Hypothalamus (tissue), 51 donors: ENCODE measurements at regions not wholly inside any gene's neighbourhood (a gene's known extent, or its start where the extent isn't known, plus 50 kb on each side); places are given as distances from the start of the nearest gene placed in this dataset.

ENCODE experiments used
- DNase-seq, 51 donors: peaks; one replicate each; lab custom pipeline; 2025; lab: John Stamatoyannopoulos, UW

DNA sequence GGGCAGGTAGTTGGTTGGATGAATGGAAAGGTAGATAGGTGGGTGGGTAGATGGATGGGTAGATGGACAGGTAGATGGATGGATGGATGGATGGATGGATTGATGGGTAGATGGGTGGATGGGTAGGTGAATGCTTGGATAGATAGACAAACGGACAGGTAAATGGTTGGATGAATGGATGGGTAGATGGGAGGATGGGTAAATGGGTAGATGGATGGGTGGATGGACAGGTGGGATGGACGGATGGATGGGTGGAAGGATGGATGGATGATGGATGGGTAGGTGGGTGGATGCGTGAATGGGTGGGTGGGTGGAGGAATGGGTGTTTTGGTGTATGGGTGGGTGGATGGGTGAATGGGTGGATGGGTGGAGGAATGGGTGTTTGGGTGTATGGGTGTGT lies 50.1 kb upstream of the ASAP2 start:
- DNase-seq, result no peak

- DNase-seq, result no peak
Measured at GRCh38 chr2:9154061-9154460, 52.6 kb upstream of the ASAP2 start.

- no peak for DNase-seq
Measured at GRCh38 chr2:9153643-9153980, 53.0 kb upstream of the ASAP2 start.

DNA sequence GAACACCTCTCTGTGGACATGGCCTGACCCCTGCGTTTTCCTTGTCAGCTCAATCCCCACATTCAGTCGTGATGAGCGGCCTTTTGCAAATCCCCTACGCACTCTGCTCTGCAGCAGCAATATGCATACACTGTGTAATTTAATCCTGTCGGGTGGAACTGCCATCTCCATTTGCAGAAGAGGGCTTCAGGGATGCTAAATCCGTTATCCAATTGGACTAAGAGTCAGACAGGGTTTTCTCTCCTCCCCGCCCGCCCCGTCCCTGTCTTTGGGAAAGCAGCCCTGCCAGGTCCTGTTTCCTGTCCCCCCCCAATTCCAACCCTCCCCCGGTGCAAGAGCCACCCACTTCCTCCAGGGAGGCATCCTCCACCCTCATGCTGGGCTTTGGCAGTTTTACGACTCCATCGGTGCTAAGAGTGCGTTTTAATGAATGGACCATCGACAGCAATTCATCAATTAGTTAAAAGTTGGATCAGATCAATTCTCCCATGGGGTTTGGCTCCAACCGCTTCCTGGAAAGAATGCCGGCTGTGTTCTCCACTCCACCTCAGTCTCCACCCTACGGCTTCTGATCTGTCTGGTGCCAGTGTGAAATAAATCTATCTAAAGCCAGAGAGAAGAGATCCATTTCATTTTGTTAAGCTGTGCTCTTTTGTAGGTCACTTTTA lies 53.5 kb upstream of the ASAP2 start:
- DNase-seq, result no peak

DNA sequence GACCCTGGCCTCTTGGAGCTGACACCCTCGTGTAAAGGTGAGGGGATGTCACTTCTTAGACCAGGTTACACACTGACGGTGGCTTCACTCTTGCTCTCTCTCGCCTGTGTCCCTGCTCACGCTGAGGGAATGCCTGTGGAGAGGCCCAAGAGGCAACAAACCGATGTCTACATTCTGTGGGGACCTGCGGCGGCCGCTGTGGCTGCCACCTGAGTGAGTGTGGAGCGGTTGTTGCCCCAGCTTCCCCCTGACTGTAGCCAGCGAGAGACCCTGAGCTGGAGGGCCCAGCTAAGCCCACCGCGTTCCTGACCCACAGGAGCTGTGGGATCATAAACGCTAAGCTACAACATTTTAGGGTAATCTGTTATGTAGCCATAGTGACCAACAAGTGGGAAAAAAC lies 55.7 kb upstream of the ASAP2 start:
- DNase-seq, result no peak

DNA sequence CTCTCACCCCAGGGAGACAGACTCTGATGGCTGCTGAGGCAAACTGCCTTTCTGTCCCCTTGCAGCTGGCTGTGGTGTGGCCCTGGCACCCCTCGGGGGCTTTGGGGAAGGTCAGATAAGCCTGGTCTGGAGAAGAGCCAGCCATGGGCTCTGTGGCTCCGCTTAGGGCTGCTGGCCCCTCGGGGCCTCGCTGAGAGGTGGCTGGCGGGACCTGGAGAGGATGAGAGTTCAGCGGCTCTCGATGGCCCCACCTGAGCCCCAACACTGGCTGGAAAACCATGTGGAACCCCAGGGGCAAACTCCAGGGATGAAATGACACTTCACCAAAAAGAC lies 56.1 kb upstream of the ASAP2 start:
- DNase-seq, result no peak

DNA sequence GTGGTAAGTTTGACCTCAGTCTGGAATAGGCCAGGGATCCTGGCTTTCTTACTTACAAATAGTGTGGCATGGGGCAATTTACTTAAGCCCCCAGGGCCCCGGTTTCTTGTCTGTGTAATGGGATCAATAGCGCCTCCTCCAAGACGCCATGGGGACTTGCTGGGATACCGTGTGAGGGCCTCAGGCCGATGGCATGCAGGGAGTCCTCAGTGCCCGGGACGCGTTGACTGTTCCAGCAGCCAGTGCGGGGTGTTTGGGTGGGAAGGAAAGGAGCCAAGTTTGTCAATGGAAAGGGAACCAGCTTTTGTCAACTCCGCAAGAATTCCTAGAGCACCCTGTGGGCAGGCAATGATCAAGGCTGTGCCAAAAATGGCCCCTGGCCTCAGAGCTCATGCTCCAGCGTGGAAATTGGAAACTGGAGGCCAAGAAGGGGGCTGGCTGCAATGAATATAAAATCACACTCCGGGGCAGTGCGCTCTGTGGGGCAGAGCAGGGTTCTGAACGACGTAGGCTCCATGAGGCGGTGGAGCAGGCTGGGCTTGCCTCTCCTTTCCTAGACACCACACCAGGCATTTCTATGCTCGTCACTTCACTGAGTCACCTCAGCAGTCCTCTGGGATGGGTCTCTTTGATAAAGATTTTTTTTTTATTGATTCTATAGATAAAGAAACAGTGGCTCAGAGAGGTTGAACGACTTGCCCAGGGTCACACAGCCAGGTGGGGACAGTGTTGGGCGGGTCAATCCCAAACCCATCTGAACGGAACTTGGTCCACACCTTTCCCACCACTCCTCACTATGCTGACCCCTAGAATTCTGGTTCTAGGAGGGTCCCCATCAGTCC lies 56.7 kb upstream of the ASAP2 start:
- no peak for DNase-seq

DNA sequence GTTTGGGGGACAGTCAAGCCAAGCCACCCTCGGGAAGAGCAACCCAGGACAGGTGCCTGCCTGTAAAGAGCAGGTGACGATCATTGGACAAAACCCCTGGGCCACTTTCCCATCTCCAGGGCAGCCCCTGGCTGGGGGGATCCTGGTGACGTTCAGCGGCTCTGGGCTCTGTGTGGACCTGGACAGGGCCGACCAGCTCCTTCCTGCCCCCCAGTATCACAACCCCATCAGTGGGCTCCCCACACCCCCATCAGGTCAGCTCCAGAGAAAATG lies 57.3 kb upstream of the ASAP2 start:
- no peak for DNase-seq

DNA sequence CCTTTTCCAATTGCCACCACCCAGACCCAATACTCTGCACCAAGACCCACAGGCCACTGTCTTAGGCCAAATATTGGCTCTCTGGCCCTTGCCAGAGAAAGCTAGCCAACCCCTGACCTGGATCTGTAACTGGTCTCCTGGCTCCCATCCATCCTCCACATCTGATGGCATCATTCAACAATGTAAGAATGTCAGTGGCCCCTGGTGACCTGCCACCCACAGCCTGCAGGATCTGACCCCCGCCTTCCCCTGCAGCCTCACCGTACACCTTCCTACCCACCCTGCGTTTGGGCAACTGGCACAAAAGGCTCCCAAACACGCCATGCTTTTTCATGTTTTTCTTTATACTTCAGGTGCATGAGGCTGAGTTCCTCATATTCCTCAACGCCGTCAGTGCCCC lies 60.0 kb upstream of the ASAP2 start:
- no peak for DNase-seq

- DNase-seq, result no peak
Measured at GRCh38 chr2:9145752-9146430, 60.7 kb upstream of the ASAP2 start.

- no peak for DNase-seq
Measured at GRCh38 chr2:9145109-9145751, 61.4 kb upstream of the ASAP2 start.

DNA sequence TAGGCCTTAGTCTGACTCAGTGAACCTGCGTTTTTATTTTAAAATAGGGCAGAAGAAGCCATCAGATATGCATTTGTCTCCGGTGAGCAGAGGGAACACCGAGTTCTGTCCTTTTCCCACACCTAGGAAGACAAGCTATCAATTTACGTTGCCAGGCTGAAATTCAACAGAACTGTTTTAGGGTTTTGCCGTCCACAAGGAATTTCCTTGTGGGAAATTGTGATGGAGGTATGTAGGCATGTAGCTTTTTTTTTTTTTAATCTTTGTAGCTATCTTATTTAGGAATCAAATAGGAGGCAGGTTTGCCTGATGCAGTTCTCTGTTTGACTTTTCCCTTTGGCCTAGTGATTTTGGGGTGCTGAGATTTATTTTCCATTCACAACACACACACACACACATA lies 62.0 kb upstream of the ASAP2 start:
- DNase-seq, result no peak

DNA sequence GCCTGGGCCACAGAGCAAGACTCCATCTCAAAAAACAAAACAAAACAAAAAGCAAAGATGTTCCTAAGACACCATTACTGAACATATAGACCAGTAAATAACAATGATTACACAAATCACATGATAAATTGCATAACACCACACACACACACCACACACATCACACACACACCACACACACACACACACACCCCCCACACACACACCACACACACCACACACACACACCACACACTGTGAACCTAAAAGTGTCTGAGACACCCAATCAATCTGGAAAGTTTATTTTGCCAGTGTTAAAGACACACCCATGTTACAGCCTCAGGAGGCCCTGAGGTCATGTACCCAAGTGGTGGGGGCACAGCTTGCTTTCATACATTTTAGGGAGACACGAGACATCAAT lies 62.6 kb upstream of the ASAP2 start:
- DNase-seq, result no peak

- no peak for DNase-seq
Measured at GRCh38 chr2:9143264-9143815, 63.3 kb upstream of the ASAP2 start.

GRCh38 chr2:9142551-9143263 lies 63.9 kb upstream of the ASAP2 start:
- peak in 50 of 51 donors; percentile 9 to 86 (median 65) for DNase-seq

DNA sequence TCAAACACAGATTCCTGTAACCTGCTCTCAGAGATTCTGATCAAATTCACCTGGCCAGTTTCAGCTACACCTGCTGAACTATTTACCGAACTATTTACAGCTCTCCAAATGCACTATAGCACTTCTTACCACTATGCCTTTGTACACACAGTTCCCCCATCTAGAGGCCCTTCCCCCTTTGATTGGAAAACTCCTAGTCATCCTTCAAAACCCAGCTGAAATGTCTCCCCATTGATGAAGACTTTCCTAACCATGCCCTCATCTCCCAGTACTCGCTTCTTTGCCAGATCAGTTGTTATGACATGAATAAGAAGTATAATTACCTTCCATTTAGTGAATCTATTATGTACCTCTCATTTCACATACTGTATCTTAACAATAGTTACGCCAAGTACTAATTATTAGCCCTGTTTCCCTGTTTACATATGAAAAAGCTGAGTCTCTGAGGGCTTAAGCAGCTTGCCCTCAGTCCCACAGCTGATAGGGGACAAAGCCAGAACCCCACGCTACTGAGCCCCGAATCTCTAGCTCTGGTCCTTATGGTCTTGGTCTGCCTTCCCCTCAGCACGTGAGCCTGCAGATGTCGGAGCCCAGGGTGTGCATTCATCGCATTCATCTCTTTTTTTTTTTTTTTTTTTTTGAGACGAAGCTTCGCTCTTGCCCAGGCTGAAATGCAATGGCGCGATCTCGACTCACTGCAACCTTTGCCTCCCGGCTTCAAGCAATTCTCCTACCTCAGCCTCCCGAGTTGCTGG lies 64.7 kb upstream of the ASAP2 start:
- no peak for DNase-seq

GRCh38 chr2:9141091-9141667 lies 65.4 kb upstream of the ASAP2 start:
- no peak for DNase-seq

DNA sequence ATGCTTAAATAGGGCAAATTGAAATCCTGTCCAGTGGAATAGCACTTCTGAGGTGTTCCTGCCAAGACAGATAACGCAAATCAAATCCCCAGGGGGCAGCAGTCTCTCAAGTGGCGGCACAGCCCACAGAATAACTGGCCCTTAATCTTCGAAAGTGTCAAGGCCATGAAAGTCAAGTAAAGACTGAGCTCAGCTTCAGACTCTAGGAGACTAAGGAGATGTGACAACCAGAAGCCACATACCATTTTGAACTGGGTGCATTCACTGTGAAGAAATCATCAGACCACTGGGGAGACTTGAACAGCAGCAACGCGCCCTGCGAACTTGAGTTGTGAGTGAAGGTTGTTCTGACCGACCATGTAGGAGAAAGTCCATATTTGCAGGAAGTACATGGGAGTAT lies 66.0 kb upstream of the ASAP2 start:
- no peak for DNase-seq
